DMS 273 treated with DMSO at 0.1 percent for 48 hours (cell line): ENCODE measurements at regions not wholly inside any gene's neighbourhood (a gene's known extent, or its start where the extent isn't known, plus 50 kb on each side); places are given as distances from the start of the nearest gene placed in this dataset.

Experiments
- DNase-seq: peaks from one replicate; lab custom pipeline; 2025; lab: John Stamatoyannopoulos, UW

DNA sequence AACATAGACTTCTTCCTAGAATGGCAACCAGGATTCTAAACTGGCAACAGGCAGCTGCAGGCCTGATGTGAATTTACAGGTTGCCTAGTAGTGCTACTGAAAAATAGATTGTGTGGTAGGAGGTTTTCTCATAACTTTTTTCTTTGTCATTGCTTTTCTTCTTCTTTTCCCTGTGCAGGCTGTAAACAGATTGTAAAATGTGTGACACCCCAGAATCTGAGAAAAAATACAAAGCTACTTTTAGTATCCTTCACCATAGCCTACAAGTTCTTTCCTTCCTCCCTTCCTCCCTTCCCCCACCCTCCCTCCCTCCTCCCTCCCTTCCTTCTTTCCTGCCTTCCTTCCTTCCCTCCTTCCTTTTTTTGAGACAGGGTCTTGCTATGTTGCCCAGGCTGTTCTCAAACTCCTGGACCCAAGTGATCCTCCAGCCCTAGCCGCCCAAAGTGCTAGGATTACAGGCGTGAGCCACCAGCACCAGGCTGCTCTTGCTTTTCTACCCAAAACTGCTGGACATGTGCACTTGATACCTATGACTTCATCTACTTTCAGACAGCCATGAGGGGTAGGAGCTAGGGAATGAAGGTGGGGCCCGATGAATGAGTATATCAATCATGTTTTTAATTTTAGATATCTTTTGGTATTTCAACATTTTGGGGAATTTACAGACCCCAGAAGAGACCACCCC is 114.2 kb upstream of the EEA1 start:
- DNase-seq = no peak

DNA sequence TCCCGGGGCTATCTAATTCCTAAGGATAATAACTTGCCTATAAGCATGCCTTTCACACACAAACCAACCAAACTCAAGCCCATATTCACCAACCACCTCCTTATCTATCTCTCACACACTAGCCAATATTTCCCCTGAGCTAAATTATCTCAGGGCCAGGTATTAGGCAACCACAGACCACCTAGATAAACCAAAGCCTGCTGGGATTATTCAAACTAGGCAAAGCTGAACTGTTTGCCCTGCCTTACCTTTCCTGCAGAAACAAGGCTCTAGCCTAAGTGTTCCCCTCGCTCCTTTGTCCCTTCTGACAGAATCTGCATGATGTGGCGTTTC is 114.7 kb upstream of the EEA1 start:
- DNase-seq = no peak

DNA sequence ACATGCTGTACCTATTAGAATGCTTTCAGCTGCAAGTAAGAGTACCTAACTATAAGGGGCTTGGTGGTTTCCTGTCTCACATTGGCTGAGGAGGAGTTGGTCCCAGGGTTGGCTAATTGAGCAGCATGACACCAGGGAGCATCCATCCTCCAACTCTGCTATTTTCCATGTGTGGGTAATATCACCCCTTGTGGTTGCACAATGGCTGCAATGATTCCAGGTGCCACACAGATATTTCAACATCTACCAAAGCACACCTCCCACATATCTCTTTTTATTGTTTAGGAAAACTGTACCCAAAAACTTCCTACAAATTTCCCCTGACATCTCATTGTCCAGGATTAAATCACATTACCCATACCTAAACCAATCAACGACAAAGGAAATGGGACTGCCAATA is 118.0 kb upstream of the EEA1 start:
- no peak for DNase-seq

DNA sequence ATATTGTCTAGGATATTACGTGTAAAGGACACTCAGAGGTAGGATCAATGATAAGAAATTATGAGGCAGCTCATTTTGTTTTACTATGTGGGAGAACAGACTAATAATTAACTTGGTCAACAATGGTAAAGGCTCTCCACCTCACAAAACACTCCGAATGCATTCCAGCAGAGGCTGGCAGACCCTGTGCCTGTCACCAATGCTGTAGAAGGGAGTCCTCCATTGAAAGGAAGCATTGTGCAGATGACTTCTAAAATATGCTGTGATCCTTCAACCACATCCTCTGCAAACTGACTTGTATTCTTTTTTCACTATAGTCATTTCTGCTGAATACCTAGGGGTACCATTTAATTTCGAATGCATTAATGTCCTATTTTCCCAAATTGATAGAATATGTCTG is 119.6 kb upstream of the EEA1 start:
- no peak for DNase-seq

DNA sequence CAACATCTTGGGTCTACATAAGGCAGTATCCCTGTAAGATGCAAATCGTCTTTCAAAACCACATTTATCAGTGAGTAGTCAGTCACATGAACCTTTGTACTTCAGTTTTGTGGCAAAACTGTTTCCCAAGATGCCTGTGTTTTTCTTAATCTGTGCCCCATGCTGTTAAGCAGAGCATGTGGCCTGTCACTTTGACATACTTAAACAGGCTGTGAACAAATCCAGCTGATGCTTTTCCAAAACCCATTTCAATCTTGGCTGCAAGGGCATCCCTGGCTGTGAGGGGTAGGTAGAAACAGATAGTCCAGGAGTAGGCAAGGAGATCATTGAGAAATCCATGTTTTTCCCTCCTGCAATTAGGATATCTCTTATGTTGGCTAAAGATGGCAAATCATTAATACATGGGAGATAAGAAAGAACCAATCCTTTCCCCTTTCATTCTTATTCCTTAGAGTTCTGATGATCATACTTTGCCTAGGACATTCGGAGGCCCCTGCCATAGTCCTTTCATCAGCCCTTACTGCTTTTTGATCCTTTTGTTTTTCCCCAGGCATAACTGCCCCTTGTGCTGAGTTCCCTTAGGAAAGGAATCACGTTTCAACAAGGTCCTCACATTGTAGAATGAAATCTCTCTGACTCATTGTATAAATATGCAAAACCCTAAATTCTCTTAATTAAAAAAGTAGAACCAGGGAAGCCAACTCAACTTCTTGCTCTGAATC is 121.1 kb upstream of the EEA1 start:
- DNase-seq = no peak

DNA sequence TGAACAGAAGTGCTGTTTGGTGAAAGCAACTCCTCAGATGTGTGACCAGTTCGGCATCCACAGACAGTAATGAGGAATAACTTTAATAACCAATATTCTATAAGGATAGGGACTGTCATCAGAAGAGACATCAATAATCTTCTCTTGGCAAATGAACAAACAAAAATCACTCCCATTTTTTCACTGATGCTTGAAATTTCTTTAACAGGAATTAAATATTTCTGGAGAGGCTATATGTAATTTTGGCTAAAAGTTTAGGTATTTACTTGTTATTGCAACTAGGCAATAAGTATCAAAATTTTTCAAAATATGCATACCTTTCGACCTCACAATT is 121.6 kb upstream of the EEA1 start:
- no peak for DNase-seq

DNA sequence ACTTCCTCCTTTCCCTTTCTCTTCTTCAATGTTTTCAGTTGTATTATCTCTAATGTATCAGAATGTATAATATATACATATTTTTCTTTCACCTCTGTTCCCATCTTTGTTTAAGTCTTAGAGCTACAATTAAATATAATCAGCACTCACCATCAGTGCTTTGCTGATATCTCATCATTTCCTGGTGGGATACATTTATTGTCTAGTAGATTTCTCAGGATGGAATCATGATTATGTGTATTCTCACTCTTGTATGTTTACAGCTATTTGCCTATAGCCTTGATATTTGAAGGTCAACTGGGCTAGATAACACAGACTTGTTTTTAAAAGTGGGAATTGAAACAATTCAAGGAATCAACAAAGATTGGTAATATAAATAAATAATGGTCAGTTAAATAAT is 124.9 kb upstream of the EEA1 start:
- DNase-seq = no peak

DNA sequence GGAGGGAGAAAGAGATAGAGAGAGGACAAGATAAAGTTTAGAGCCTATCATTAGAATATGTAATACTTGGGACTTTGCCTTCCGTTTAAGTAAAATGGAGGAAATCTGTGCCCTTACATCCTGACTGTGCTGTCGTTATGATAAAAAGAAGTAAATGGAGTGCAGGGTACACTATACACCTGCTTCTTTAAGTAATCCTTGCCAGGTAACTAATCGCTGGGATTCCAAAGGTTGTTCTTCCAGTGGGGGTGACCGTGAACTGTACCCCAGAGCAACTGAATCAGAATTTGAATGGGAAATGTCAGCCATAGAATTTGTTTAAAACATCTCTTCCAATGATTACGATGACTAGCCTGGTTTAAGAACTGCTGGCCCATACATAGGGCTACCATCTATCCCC is 126.1 kb upstream of the EEA1 start:
- no peak for DNase-seq

DNA sequence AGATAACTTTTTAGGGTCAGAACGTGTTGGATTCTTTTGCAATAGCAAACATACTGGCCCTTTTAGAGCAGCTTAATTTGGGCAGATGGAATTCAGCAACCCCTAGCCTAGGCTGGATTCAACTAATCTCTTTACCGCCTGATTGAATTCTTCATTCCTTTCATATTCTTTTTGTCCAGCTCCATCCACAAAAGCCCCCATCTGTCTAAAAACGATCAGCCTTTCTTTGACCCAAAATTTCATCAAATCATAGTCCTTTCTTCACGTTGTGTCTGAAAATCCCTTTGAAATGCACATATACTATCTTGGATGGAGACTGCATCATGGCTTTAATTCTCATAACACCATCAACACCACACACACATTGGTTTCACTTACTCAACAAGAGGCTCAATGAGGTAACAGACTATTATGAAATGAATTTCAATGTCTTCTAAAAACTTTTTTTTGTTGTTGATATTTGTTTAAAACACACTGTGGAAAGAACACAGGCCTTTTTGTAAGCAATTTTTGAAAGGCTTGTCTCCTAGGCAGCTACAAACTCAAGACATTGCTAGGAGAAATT is 128.0 kb upstream of the EEA1 start:
- DNase-seq = no peak

DNA sequence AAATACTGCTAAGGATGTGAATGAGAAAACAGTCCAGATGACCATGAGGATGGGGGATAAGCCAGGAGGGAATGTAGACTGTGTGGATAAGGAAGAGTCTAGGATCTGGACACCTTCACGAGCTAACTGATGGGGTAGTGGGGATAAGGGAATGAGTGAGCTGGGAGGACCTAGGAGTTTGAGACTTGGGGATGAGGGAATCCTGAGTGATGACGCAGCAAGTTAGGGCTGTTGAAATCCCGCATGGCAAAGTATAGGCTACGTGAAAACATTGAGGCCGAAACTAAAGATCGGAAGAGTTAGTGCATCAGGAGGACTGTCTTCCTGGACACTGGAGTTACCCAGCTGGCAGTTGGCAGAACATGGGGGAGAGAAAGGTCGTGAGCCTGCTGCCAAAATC is 129.2 kb upstream of the EEA1 start:
- DNase-seq = no peak

DNA sequence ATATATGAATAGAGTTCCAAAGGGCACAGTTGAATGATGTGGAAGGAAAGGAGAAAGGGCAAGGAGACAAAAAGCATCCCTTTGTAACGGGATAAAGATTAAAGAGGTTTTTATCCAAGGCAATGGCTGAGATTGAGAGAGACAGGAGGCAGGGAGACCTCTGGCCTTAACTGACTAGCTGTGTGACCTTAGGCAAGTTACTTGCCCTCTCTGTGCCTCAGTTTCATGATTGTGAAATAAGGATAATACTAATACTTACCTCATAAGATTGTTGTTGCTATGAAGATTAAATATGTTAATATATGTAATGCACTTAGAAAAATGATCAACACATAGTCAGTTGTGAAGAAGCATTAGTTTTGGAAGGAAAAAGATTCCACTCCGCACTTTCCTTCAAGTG is 130.2 kb upstream of the EEA1 start:
- DNase-seq = no peak

DNA sequence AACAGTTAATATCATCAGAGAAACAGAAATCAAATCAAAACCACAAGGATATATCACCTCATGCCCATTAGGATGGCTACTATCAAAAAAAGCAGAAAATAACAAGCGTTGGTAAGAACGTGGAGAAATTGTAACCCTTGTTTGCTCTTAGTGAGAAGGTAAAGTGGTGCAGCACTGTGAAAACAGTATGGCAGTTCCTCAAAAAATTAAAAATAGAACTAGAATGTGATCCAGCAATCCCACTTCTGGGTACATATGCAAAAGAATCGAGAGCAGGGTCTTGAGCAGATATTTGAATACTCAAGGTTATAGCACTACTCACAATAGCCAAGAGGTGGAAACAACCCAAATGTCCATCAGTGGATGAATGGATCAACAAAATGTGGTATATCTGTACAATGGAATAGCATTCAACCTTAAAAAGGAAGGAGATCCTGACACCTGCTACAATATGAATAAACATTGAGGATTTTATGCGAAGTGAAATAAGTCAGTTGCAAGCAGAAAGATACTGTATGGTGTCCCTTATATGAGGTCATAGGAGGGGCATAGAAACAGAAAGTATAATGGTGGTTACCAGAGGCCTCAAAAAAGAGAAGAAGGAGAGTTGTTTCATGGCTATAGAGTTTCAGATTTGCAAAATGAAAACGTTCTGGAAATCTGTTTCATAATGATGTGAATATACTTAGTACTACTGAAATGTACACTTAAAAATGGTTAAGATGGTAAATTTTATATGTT is 131.0 kb upstream of the EEA1 start:
- DNase-seq = no peak

DNA sequence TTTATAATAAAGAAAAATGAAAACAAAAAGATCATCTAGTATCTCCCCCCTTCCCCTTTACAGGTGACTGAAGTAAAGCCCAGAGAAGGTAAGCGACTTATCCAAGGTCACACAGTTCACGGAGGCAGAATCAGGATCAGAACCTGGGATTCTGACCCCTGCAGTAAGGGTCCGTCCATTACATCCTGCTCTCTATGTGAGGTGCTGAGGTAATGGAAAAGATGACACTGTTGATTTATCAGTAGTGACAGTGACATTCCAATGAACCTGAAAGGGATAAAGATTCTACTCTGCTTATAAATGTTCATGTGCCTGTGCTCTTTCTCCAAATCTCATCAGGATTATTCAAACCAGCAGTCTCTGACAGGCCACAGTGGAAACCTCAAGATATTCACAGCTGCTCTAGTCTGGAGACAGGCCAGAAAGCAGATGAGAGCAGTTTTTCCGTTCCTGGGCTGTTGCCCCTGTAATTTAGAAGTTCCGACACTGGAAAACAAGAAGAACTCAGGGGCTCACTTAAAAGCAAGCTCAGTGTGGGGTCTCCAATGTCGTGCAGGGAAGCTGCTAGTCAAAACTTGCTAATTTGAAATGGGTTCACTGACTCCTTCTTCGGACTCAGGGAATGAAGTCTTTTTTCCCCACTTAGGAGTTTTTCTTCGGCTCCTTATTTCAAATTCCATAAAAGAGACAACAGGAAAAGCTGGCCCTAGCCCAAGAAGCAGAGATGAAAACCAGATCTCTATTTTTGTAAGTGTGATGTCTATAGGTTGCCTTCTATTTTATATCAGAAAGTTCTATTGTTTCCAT is 131.8 kb upstream of the EEA1 start:
- peak; percentile 14 for DNase-seq

DNA sequence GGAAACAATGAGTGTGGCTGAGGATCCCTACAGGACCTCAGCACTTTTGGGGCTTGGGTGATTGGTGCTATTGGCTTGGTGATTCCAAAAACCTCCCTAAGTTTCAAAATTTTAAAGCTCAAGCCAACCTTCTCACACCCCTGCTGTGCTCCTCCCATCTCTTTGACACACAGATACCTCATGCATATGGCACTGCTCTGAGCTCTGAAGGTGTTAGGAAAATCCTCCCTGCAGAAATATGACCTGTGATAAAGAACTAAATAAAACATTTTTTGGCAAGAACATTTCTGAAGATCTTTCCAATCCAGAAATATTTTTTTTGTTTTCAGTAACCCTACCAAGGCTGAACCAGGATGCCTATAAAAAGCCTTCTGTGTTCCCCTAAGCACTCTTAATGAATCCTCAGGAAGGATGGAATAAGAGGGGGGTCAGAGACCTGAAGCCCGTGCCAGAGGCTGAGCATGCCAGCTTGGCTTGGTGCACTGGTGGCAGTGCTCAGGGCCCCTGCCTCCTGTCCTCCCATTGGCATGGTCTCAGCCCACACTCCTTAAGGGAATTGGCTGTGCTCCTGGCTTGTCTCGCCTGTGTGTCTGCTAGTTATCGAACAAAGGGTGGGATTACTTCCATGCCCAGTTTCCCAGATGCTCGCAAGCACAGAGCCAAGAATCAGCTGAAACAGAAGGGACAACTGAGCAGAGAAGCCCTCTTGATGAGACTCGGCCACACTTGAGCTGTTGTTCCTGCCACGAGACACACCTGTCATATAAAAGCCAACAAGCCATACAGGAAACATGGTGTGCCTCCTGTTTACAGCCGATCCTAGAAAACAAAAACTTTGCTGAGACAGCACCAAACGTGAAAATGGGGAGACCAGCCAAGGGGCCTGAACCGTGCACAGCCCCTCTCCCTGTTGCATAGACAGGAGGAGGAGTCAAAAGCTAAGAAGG is 132.7 kb upstream of the EEA1 start:
- DNase-seq = peak; percentile 30

DNA sequence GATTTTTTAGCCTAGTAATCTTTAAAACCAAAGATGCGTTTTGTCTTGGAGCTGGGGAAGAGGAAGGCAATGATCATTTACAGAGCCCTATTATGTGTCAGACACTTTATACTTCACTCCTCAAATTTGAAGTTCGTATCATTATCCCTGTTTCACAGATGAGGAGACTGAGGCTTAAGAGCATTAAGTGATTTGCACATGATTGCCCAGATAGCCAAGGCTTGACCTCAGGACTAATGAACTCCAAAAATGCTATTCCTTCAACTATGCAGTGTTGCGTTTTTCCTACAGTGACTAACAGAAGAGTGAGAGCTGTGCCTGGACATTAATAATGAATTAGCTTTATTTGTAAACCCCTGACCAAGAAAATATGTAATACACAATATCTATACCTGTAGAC is 136.8 kb upstream of the EEA1 start:
- no peak for DNase-seq

DNA sequence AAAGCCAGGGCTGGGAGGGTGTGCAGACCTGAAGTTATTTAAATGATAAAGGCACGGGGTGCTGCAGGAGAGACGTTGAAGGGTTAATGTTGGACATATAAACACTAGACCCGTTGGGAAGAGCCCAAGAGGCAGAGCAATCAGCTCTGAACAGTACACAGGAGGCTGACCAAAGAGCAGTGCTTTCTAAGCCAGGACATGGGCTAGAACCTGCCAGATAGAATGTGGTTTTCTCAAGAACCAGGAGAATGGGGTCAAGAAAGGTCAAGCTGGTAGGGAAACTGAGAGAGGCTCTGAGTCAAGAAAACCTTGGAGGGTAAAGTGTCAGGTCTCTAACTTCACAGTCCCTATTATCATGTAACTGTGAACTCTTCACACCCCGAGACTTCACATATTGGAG is 143.2 kb upstream of the EEA1 start:
- no peak for DNase-seq

DNA sequence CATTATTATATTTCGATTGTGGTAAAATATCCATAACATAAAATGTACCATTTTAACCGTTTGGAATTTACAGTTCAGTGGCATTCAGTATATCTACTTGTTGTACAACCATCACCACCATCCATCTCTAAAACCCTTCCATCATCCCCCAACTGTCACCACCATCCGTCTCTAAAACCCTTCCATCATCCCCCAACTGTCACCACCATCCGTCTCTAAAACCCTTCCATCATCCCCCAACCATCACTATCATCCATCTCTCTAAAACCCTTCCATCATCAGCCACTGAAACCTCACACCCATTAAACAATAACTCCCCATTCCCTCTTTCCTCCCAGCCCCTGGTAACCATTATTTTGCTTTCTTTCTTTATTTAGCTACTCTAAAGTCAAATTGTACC is 144.2 kb upstream of the EEA1 start:
- no peak for DNase-seq

DNA sequence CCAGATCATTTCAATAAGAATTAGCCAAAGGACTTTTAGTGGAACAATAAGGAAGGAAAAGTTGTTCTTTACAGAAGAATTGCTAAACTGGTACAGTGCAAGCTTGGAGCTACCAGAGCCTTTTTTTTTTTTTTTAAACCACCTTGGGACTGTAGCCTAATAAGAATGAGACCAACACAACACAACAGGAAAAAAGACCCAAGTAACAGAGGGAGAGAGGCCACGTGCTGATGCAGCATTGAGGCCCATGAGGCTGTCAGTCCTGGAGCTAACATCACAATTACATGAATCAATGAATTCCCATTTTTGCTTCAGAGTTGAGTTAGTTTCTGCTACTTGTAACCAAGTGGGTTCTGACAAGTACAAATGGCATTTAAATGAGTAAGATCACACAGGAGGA is 149.0 kb upstream of the EEA1 start:
- DNase-seq = no peak

DNA sequence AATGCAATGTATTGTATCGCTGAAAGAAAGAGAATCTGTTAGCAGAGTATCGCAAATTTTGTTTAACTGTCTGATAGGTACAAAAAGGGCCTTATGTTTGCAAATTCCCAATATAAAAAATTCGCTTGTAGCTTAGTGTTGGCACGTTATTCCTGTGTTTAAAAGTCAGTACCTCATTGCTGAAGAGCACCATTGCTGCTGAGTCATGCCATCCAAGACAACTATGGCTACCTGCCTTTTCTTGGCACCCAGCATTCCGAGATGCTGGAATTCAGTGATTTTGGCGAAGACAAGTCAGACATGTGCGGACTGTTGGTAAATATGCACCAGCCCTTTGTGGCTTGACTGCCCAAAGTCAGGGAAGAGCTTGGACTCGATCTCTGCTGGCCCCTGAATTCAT is 149.5 kb upstream of the EEA1 start:
- DNase-seq = no peak

DNA sequence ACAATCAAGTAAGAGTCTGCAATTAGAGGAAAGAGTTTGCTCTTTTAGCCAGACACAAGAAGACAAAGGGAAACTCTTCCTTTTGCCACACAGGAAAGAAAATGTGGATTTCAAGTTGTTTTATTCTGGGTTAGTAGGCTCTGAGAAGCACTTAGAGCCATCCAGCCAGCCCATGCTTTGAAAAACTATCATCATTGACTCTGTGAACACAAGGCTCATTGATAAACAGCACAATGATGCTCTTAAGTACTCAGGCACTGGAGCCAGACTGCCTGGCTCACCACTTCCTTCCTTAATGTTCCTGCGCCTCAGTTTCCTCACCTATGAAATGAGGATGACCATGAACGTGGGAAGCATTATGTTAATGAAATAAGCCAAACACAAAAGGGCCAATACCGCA is 150.2 kb upstream of the EEA1 start:
- no peak for DNase-seq

DNA sequence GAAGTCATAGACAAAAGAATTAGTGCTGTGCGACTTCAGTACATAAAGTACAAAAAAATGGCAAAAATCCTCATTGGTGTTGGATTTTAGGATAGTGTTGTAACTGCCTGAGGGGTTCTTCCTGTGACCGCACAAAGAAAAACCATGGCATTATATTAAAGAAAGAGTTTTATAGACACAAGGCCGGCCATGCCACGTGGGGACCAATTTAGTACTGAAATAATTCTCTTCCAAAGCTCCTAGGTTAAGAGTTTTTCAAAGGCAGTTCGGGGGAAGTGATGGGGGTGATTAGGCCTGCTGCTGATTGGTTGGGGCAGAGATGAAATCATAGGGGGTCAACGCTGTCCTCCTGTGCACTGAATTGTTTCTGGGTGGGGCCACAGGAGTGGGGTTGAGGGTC is 150.9 kb upstream of the EEA1 start:
- DNase-seq = no peak
